Small intestine (tissue), 7 donors: ENCODE measurements at regions not wholly inside any gene's neighbourhood (a gene's known extent, or its start where the extent isn't known, plus 50 kb on each side); places are given as distances from the start of the nearest gene placed in this dataset.

Source experiments
- DNase-seq, 2 donors: peaks; one replicate each; pipeline versions ENCODE4 v3.0.0 to v3.0.0-alpha.2; 2013
- FAIRE-seq: peaks from 2 replicates; lab custom pipeline; 2012; peaks lifted over from hg19 to GRCh38; lab: Jason Lieb, UNC
- H3K27ac ChIP-seq, 3 donors: one replicate each; pipeline ENCODE4 v1.5.1; 2013; ENCODE audit warnings: low read length in 2 of 3, mild to moderate bottlenecking in 2 of 3, control low read depth in 1 of 3, inconsistent platforms in 1 of 3, low read depth in 1 of 3, moderate library complexity in 1 of 3
- H3K27me3 ChIP-seq, 3 donors: one replicate each; pipeline ENCODE4 v1.6.1; 2013; ENCODE audit warnings: low read length in 3 of 3, inconsistent platforms in 1 of 3; ENCODE audit not compliant: control insufficient read depth in 3 of 3, insufficient read depth in 3 of 3
- H3K36me3 ChIP-seq, 3 donors: one replicate each; pipeline ENCODE4 v1.6.1; 2013; ENCODE audit warnings: low read length in 3 of 3, inconsistent platforms in 1 of 3, low read depth in 1 of 3, mild to moderate bottlenecking in 1 of 3, moderate library complexity in 1 of 3; ENCODE audit not compliant: control insufficient read depth in 3 of 3, insufficient read depth in 2 of 3
- H3K4me1 ChIP-seq, 3 donors: one replicate each; pipeline ENCODE4 v1.6.1; 2013; ENCODE audit warnings: low read length in 2 of 3, inconsistent platforms in 1 of 3, low read depth in 1 of 3, mild to moderate bottlenecking in 1 of 3, moderate library complexity in 1 of 3; ENCODE audit not compliant: control insufficient read depth in 3 of 3, insufficient read depth in 2 of 3
- H3K4me3 ChIP-seq, 3 donors: one replicate each; pipeline ENCODE4 v1.5.1; 2013; ENCODE audit warnings: low read length in 3 of 3, control low read depth in 1 of 3, inconsistent platforms in 1 of 3, low read depth in 1 of 3, mild to moderate bottlenecking in 1 of 3, moderate library complexity in 1 of 3
- H3K9me3 ChIP-seq, 2 donors: one replicate each; pipeline ENCODE4 v1.6.1; 2013; ENCODE audit warnings: low read depth in 1 of 2, low read length in 1 of 2; ENCODE audit not compliant: control insufficient read depth in 2 of 2, insufficient read depth in 1 of 2
- WGBS, 3 donors: extraction: QIAGEN DNeasy Blood & Tissue Kit; methylation state at CpG; one replicate each; pipeline ENCODE4 v1.1.7; 2013; 5-methylcytosine and 5-hydroxymethylcytosine counted together
- donor health status: healthy with polysubstance abuse.
- donor health status: control.
- donor health status: control.
- donor health status: Bipolar disorder and iron deficiency.
- donor health status: healthy.

DNA sequence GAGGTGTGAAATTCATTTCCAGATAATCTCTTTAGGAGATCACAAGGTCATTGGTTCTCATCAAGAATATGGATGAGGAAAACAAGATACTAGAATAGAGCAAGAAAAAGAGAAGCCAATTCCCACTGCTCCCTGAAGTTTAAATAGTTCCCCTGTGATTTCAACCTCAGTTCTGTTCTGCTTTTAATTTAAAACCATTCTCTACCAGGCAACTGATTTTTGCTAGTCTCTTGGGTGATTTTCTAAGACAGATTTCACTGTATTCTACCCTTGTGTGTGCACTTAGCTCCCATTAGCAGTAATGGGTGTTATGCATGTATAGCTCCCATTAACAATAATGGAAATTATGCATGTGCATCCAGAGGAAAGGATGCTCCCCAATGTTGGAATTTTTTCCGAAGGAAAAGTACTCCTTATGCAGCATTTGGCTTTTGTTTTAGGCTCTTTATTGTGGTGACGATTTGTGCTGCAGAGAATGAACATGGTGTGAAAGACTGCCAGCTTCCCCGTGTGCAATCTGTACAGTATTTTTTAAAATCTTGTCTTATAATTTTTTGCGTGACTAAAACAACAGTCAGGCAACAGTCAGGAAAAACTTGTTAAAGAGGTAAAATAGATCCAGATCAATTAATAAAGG, 144.0 kb upstream of the ZRANB2 start:
- no peak for FAIRE-seq
- H3K9me3 ChIP-seq, result no peaks in the 10 kb centered on the region
- no peaks in the 10 kb centered on the region for H3K27me3 ChIP-seq
- 77 to 88% (median 87%) methylated on average over 4 of the region's 4 CpGs for WGBS, 3 donors
- no peak overlapping the region for H3K4me3 ChIP-seq
- no peak overlapping the region for H3K27ac ChIP-seq
- no peaks in the 10 kb centered on the region for H3K36me3 ChIP-seq
- no peak for DNase-seq
- H3K4me1 ChIP-seq, result no peaks in the 10 kb centered on the region

- no peak overlapping the region for H3K27ac ChIP-seq
- H3K27me3 ChIP-seq, result no peaks in the 10 kb centered on the region
- H3K4me1 ChIP-seq, result no peaks in the 10 kb centered on the region
- no peaks in the 10 kb centered on the region for H3K36me3 ChIP-seq
- no peak overlapping the region for H3K4me3 ChIP-seq
- FAIRE-seq (no peak), DNase-seq (no peak)
- no peaks in the 10 kb centered on the region for H3K9me3 ChIP-seq
- 70 to 82% (median 79%) methylated on average over 7 of the region's 7 CpGs for WGBS, 3 donors
Observed at GRCh38 chr1:71223641-71224340, 143.0 kb upstream of the ZRANB2 start.

DNA sequence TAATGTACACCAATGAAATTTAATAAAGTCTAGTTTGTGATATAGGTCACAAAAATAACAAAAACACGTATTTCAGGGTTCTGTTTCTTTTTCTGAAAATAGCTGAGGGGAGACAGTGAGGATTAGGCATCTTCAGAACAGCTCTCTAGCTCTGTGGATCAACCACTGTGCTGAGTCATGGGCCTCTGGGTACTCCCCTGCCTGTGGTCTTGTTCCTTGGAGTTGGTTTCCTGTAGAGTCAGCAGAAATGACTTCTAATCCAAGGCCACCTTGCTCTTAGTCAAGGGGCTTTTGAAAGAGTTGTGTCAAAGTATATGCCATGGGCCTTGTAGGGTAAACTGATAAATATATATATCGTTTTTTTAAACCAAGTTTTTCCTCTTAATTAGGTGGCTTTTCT, 141.8 kb upstream of the ZRANB2 start:
- no peak for DNase-seq
- H3K4me3 ChIP-seq, result no peak overlapping the region
- no peaks in the 10 kb centered on the region for H3K9me3 ChIP-seq
- 41 to 71% (median 45%) methylated on average over 2 of the region's 2 CpGs for WGBS, 3 donors
- no peaks in the 10 kb centered on the region for H3K36me3 ChIP-seq
- no peak for FAIRE-seq
- no peak overlapping the region for H3K27ac ChIP-seq
- no peaks in the 10 kb centered on the region for H3K4me1 ChIP-seq
- H3K27me3 ChIP-seq, result no peaks in the 10 kb centered on the region

GRCh38 chr1:71210718-71211117, 129.9 kb upstream of the ZRANB2 start:
- no peaks in the 10 kb centered on the region for H3K4me1 ChIP-seq
- H3K9me3 ChIP-seq, result no peaks in the 10 kb centered on the region
- no peak for FAIRE-seq
- no peaks in the 10 kb centered on the region for H3K36me3 ChIP-seq
- 53 to 63% (median 54%) methylated on average over 2 of the region's 2 CpGs for WGBS, 3 donors
- H3K27ac ChIP-seq, result no peak overlapping the region
- no peak for DNase-seq
- H3K27me3 ChIP-seq, result no peaks in the 10 kb centered on the region
- H3K4me3 ChIP-seq, result no peak overlapping the region

DNA sequence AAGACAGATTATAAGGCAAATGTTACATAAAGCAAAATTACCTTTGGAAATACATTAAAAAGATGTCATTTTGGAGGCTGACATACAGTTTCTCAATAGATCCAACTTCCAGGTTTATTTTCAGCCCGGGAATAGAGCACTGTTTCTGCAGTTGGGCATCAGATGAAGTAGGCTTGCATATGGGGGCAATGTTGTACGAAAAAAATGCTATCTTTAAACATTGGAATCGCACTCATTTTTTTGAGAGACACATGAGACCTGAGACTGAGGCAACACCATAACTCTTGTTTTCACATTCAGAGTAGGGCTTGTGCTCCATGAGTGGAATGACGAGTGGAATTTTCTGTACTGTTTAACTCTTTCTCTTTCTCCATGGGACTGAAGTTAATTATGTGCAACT, 122.4 kb upstream of the ZRANB2 start:
- H3K27me3 ChIP-seq, result no peaks in the 10 kb centered on the region
- WGBS, 3 donors, result 77 to 87% (median 84%) methylated on average over 4 of the region's 4 CpGs
- no peaks in the 10 kb centered on the region for H3K9me3 ChIP-seq
- no peaks in the 10 kb centered on the region for H3K36me3 ChIP-seq
- DNase-seq (no peak), FAIRE-seq (no peak)
- H3K4me1 ChIP-seq, result no peaks in the 10 kb centered on the region
- no peak overlapping the region for H3K4me3 ChIP-seq
- H3K27ac ChIP-seq, result no peak overlapping the region

GRCh38 chr1:71200503-71200902, 119.7 kb upstream of the ZRANB2 start:
- H3K4me1 ChIP-seq, result no peaks in the 10 kb centered on the region
- FAIRE-seq, result no peak
- DNase-seq, result no peak

GRCh38 chr1:71196685-71197084, 115.8 kb upstream of the ZRANB2 start:
- Histone ChIP-seq H3K36me3 (no peaks in the 10 kb centered on the region), H3K4me3 (no peak overlapping the region), H3K27me3 (no peaks in the 10 kb centered on the region), H3K9me3 (no peaks in the 10 kb centered on the region), H3K27ac (no peak overlapping the region), H3K4me1 (no peaks in the 10 kb centered on the region)
- FAIRE-seq, result no peak
- DNase-seq, result no peak

More at GRCh38 chr1:71200503-71200902, 119.7 kb upstream of the ZRANB2 start:
- no peak overlapping the region for H3K27ac ChIP-seq
- H3K36me3 ChIP-seq, result no peaks in the 10 kb centered on the region
- H3K27me3 ChIP-seq, result no peaks in the 10 kb centered on the region
- H3K9me3 ChIP-seq, result no peaks in the 10 kb centered on the region
- H3K4me3 ChIP-seq, result no peak overlapping the region

DNA sequence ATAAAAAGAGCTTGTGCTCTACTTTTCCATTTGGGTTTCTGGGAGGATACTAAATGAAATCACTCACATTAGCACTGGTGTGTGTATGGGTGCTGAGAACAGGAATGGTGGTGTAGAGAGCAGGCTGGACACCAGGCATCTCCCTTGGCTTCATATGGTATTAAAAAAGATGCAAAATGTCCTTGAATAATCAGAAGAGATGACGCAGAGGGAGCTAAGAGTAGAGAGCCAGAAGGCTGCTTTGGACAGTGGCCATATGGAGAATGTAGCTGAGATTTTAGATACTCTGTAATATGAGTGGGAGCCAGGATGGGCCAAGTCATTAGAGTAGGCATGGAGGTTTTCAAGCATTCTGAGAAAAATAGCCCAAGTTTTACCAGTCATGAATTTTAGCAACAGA, 112.3 kb upstream of the ZRANB2 start:
- Histone ChIP-seq H3K27ac (no peak overlapping the region), H3K36me3 (no peaks in the 10 kb centered on the region), H3K4me3 (no peak overlapping the region), H3K9me3 (no peaks in the 10 kb centered on the region), H3K27me3 (no peaks in the 10 kb centered on the region), H3K4me1 (no peaks in the 10 kb centered on the region)
- WGBS, 3 donors, result 65 to 81% (median 79%) methylated on average over 1 of the region's 1 CpG
- no peak for DNase-seq
- no peak for FAIRE-seq

DNA sequence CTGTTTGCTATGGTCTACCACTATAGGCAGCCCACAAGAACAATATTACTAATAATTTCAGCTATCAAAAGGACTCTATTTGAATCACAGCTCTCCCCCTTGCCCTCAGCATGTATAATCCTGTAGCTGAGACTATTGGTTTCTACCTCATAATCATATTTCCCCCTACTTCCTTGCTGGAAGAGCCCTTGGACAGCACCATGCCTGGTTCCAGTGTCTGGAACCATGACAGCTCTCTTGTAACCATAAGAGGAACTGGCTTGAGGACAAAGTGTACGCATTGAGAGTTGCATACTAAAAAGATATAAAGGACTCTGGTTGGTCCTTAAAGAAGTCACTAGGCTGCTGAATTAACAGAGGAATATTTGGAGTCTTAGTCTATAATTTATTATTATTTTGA, 110.7 kb upstream of the ZRANB2 start:
- Histone ChIP-seq H3K4me3 (no peak overlapping the region), H3K27ac (no peak overlapping the region), H3K4me1 (no peaks in the 10 kb centered on the region), H3K36me3 (no peaks in the 10 kb centered on the region), H3K27me3 (no peaks in the 10 kb centered on the region), H3K9me3 (no peaks in the 10 kb centered on the region)
- DNase-seq (no peak), FAIRE-seq (no peak)
- WGBS, 3 donors, result 84 to 95% (median 84%) methylated on average over 1 of the region's 1 CpG
